Ishikawa (cell line): ENCODE measurements at regions not wholly inside any gene's neighbourhood (a gene's known extent, or its start where the extent isn't known, plus 50 kb on each side); places are given as distances from the start of the nearest gene placed in this dataset.

ENCODE experiments used
- CEBPB ChIP-seq: IDR thresholded peaks from 2 replicates; pipeline ENCODE4 v1.6.1; 2012
- CREB1 ChIP-seq: IDR thresholded peaks from 2 replicates; pipeline ENCODE4 v1.6.1; 2012; ENCODE audit warnings: low read depth
- EGR1 ChIP-seq: IDR thresholded peaks from 2 replicates; pipeline ENCODE4 v1.6.1; 2012
- EP300 ChIP-seq: IDR thresholded peaks from 2 replicates; pipeline ENCODE4 v1.6.1; 2012; ENCODE audit warnings: borderline replicate concordance
- FOXM1 ChIP-seq: IDR thresholded peaks from 2 replicates; pipeline ENCODE4 v1.6.1; 2012; ENCODE audit warnings: low read depth, borderline replicate concordance
- MAX ChIP-seq: IDR thresholded peaks from 2 replicates; pipeline ENCODE4 v1.6.1; 2012
- NFIC ChIP-seq: IDR thresholded peaks from 2 replicates; pipeline ENCODE4 v1.6.1; 2012
- RAD21 ChIP-seq: IDR thresholded peaks from 2 replicates; pipeline ENCODE4 v1.6.1; 2012; ENCODE audit warnings: low read depth
- REST ChIP-seq: IDR thresholded peaks from 2 replicates; pipeline ENCODE4 v1.6.1; 2012; ENCODE audit warnings: low read depth, mild to moderate bottlenecking
- TAF1 ChIP-seq: IDR thresholded peaks from 2 replicates; pipeline ENCODE4 v1.6.1; 2012; ENCODE audit warnings: low read depth, mild to moderate bottlenecking
- TCF12 ChIP-seq: IDR thresholded peaks from 2 replicates; pipeline ENCODE4 v1.6.1; 2012; ENCODE audit warnings: low read depth
- TEAD4 ChIP-seq: IDR thresholded peaks from 2 replicates; pipeline ENCODE4 v1.6.1; 2012
- USF1 ChIP-seq: IDR thresholded peaks from 2 replicates; pipeline ENCODE4 v1.6.1; 2012
- YY1 ChIP-seq: IDR thresholded peaks from 2 replicates; pipeline ENCODE4 v1.6.1; 2012; ENCODE audit warnings: low read depth
- ZBTB7A ChIP-seq: IDR thresholded peaks from 2 replicates; pipeline ENCODE4 v1.6.1; 2012; ENCODE audit warnings: low read depth

GRCh38 chr10:130233426-130233825 is 97.2 kb downstream of the GLRX3 start:
- no peak for TF ChIP-seq RAD21
- no peak for TF ChIP-seq CREB1
- TF ChIP-seq TAF1: no peak

- TF ChIP-seq TAF1: no peak
- TF ChIP-seq EP300: no peak
- no peak for TF ChIP-seq CREB1
- TF ChIP-seq RAD21: no peak
- TF ChIP-seq NFIC: no peak
- TF ChIP-seq USF1: no peak
- no peak for TF ChIP-seq ZBTB7A
- TF ChIP-seq TEAD4: no peak
- TF ChIP-seq MAX: no peak
- TF ChIP-seq YY1: no peak
- TF ChIP-seq TCF12: no peak
- TF ChIP-seq CEBPB: no peak
- TF ChIP-seq EGR1: no peak
- TF ChIP-seq FOXM1: no peak
- no peak for TF ChIP-seq REST
These were observed 98.2 kb downstream of the GLRX3 start for GRCh38 chr10:130234171-130234965.

- TF ChIP-seq CREB1 (no peak), TCF12 (no peak), FOXM1 (no peak), YY1 (no peak), REST (no peak), MAX (no peak), TAF1 (no peak), EGR1 (no peak), EP300 (no peak), USF1 (no peak), NFIC (no peak), TEAD4 (no peak), CEBPB (no peak), ZBTB7A (no peak), RAD21 (no peak)
These were observed 100.5 kb downstream of the GLRX3 start for GRCh38 chr10:130236711-130237110.

GRCh38 chr10:130240409-130240808 is 104.2 kb downstream of the GLRX3 start:
- TF ChIP-seq EP300 (no peak), CEBPB (no peak), FOXM1 (no peak), TEAD4 (no peak), MAX (no peak), TAF1 (no peak), RAD21 (no peak), USF1 (no peak), CREB1 (no peak), REST (no peak), NFIC (no peak), ZBTB7A (no peak), EGR1 (no peak), YY1 (no peak), TCF12 (no peak)
